ENCODE measurements at regions not wholly inside any gene's neighbourhood (a gene's known extent, or its start where the extent isn't known, plus 50 kb on each side); places are given as distances from the start of the nearest gene placed in this dataset.

- Histone ChIP-seq H3K27ac (ENCODE audit: insufficient read length, low read depth, low read length) (no peak overlapping the region), H2BK12ac (ENCODE audit: insufficient read length, low read depth, low read length) (no peak overlapping the region), H2AFZ (ENCODE audit: low read length) (no peak overlapping the region), H3K79me1 (ENCODE audit: insufficient read depth, low read depth, low read length, poor library complexity, severe bottlenecking) (no peaks in the 10 kb centered on the region), H3K23ac (ENCODE audit: insufficient read length, low read depth, low read length) (no peak overlapping the region), H3K23me2 (ENCODE audit: insufficient read length, low read depth, low read length, poor library complexity, severe bottlenecking) (no peaks in the 10 kb centered on the region), H3K56ac (ENCODE audit: insufficient read length, low read depth, low read length) (no peak overlapping the region), H4K91ac (ENCODE audit: insufficient read length, low read depth, low read length) (no peak overlapping the region), H4K20me1 (ENCODE audit: control insufficient read depth, insufficient read depth, insufficient read length) (no peaks in the 10 kb centered on the region), H4K5ac (ENCODE audit: insufficient read length, low read depth, low read length) (no peak overlapping the region), H3K9me3 (ENCODE audit: control insufficient read depth, low read depth, low read length) (no peaks in the 10 kb centered on the region), H3K79me2 (ENCODE audit: insufficient read depth, low read length) (no peaks in the 10 kb centered on the region), H4K8ac (replicated peaks; ENCODE audit: insufficient read length, low read depth, low read length) (no peak overlapping the region), H3T11ph (ENCODE audit: low read length) (no peak overlapping the region), H3K4me2 (ENCODE audit: insufficient read depth, insufficient read length, low read length) (no peak overlapping the region), H3K27me3 (ENCODE audit: insufficient read depth, low read length) (no peaks in the 10 kb centered on the region), H3K14ac (ENCODE audit: insufficient read depth, low read length) (no peak overlapping the region), H3K9ac (ENCODE audit: extremely low read depth, insufficient read length, low read length) (no peak overlapping the region), H2BK120ac (ENCODE audit: low read depth, low read length, poor library complexity, severe bottlenecking) (no peak overlapping the region), H2BK5ac (ENCODE audit: insufficient read length, low read length) (no peak overlapping the region), H3K4ac (ENCODE audit: low read depth, low read length) (no peak overlapping the region), H3K18ac (ENCODE audit: insufficient read length, low read depth, low read length) (no peak overlapping the region), H2BK15ac (ENCODE audit: low read depth, low read length) (no peak overlapping the region), H3K4me1 (ENCODE audit: insufficient read depth, low read length) (no peaks in the 10 kb centered on the region; the same call in 1 of the 2 replicates), H2AK5ac (ENCODE audit: insufficient read length, low read length) (no peak overlapping the region), H2BK20ac (ENCODE audit: low read depth, low read length, poor library complexity, severe bottlenecking) (no peak overlapping the region)
- Mint-ChIP-seq H3K36me3 (ENCODE audit: insufficient read depth in 1 of 3, low read depth in 3 of 3) (no peaks in the 10 kb centered on the region), H3K4me1 (peaks cover 0 to 7% of the 10 kb centered on the region in 2 experiments; a peak in 3 of 4 replicates), H3K4me3 (no peak overlapping the region), H3K27me3 (ENCODE audit: low read depth) (no peaks in the 10 kb centered on the region), H3K27ac (no peak overlapping the region), H3K9me3 (no peaks in the 10 kb centered on the region)
- WGBS (ENCODE audit: extremely low coverage, insufficient read length, low lambda C conversion rate) = no CpG with 5 or more reads among the region's 2 CpGs
- no peak for TF ChIP-seq CTCF (conservative IDR thresholded peaks at IDR 0.05)
- no peak for DNase-seq
Measured at GRCh38 chr18:27404855-27405254, 219.7 kb upstream of the CHST9 start.
